ENCODE measurements at regions not wholly inside any gene's neighbourhood (a gene's known extent, or its start where the extent isn't known, plus 50 kb on each side); places are given as distances from the start of the nearest gene placed in this dataset.

- no peak overlapping the region for H3K27ac Mint-ChIP-seq
Measured at GRCh38 chr13:40181203-40181845, 485.1 kb downstream of the FOXO1 start.

More at GRCh38 chr13:40181203-40181845, 485.1 kb downstream of the FOXO1 start:
- no peak overlapping the region for H2AFZ ChIP-seq
- no peak for TF ChIP-seq ZNF462 (CRISPR knock-in tag; IDR thresholded peaks at IDR 0.05)
- TF ChIP-seq ETS1 (IDR thresholded peaks at IDR 0.05), result no peak
- TF ChIP-seq CREB1 (CRISPR knock-in tag; IDR thresholded peaks at IDR 0.05; ENCODE audit: low read depth), result no peak
- TF ChIP-seq POLR2AphosphoS5 (IDR thresholded peaks at IDR 0.05; ENCODE audit: low read depth), result no peak
- no peak for TF ChIP-seq ZNF331 (CRISPR knock-in tag; IDR thresholded peaks at IDR 0.05; ENCODE audit: low read depth)
- no peak for TF ChIP-seq CTCF (conservative IDR thresholded peaks at IDR 0.05; ENCODE audit: low read depth in 2 of 2)
- no peak for TF ChIP-seq EZH2phosphoT487 (IDR thresholded peaks at IDR 0.05; ENCODE audit: unreplicated experiment)
- TF ChIP-seq REST (IDR thresholded peaks at IDR 0.05; ENCODE audit: unreplicated experiment), result no peak
- no peak for TF ChIP-seq ZNF114 (CRISPR knock-in tag; IDR thresholded peaks at IDR 0.05)
- no peak for TF ChIP-seq EZH2 (IDR thresholded peaks at IDR 0.05; ENCODE audit: low read depth, unreplicated experiment)
- TF ChIP-seq JUNB (IDR thresholded peaks at IDR 0.05; ENCODE audit: unreplicated experiment), result no peak
- no peak for TF ChIP-seq NANOG (IDR thresholded peaks at IDR 0.05; ENCODE audit: borderline replicate concordance)
- no peak for TF ChIP-seq STAT1 (IDR thresholded peaks at IDR 0.05; ENCODE audit: unreplicated experiment)
- no peaks in the 10 kb centered on the region for H3F3A ChIP-seq (replicated peaks; ENCODE audit: low read depth)
- no peaks in the 10 kb centered on the region for H3K79me2 ChIP-seq (replicated peaks; ENCODE audit: insufficient read depth)
- H3K4me3 ChIP-seq, result no peak overlapping the region
- peaks cover 11% of the 10 kb centered on the region for H3K4me1 Mint-ChIP-seq
- no peaks in the 10 kb centered on the region for H3K9me3 Mint-ChIP-seq
- H3K27ac ChIP-seq (ENCODE audit: low read depth), result no peak overlapping the region
- no peak overlapping the region for H3K4me3 Mint-ChIP-seq
- H3K27me3 Mint-ChIP-seq (ENCODE audit: insufficient read depth, low read depth, poor library complexity), result no peaks in the 10 kb centered on the region
- H3K36me3 ChIP-seq (ENCODE audit: insufficient read depth), result no peaks in the 10 kb centered on the region
- 0 out of 2 replicates have a peak, but pooled peaks cover 3% of the 10 kb centered on the region for H3K9me2 ChIP-seq (ENCODE audit: insufficient read depth)
- DNase-seq (ENCODE audit: low spot score), result no peak
- no peaks in the 10 kb centered on the region for H3K27me3 ChIP-seq (ENCODE audit: insufficient read depth)
- no peak overlapping the region for H3K4me2 ChIP-seq
- no peak for ATAC-seq
- H3K4me1 ChIP-seq (ENCODE audit: insufficient read depth), result peaks cover 4% of the 10 kb centered on the region; the same call in 1 of the 2 replicates
- no peaks in the 10 kb centered on the region for H4K20me1 ChIP-seq (replicated peaks; ENCODE audit: insufficient read depth)
- no peaks in the 10 kb centered on the region for H3K36me3 Mint-ChIP-seq (ENCODE audit: low read depth)

Data from GM23338 (cell line).